OCI-LY1 (cell line): ENCODE measurements at regions not wholly inside any gene's neighbourhood (a gene's known extent, or its start where the extent isn't known, plus 50 kb on each side); places are given as distances from the start of the nearest gene placed in this dataset.

Experiments
- H2AFZ ChIP-seq: fragments of 200-600 bp; sonication (generic), shearing (Covaris generic); 2 replicates; pipeline ENCODE4 v1.6.0; 2014; ENCODE audit warnings: antibody characterized with exemption, mild to moderate bottlenecking, low read length
- H3F3A ChIP-seq: fragments of 200-600 bp; sonication (generic), shearing (Covaris generic); 2 replicates; pipeline ENCODE4 v1.6.0; 2014; ENCODE audit warnings: mild to moderate bottlenecking, antibody characterized with exemption, low read length, moderate library complexity; ENCODE audit not compliant: insufficient read depth
- H3K27ac ChIP-seq: fragments of 200-600 bp; sonication (generic); 2 replicates; pipeline ENCODE4 v1.5.1; 2014; ENCODE audit warnings: low read length, mixed run types, mild to moderate bottlenecking, low read depth; ENCODE audit not compliant: poor library complexity, severe bottlenecking
- H3K27me3 ChIP-seq: fragments of 200-600 bp; sonication (generic); 2 replicates; pipeline ENCODE4 v1.6.0; 2014; ENCODE audit warnings: antibody characterized with exemption, mild to moderate bottlenecking, low read length, moderate library complexity; ENCODE audit not compliant: insufficient read depth
- H3K36me3 ChIP-seq: fragments of 200-600 bp; sonication (generic); 2 replicates; pipeline ENCODE4 v1.6.1; 2014; ENCODE audit warnings: mild to moderate bottlenecking, antibody characterized with exemption, low read length, moderate library complexity, mixed read lengths; ENCODE audit not compliant: insufficient read depth
- H3K4me1 ChIP-seq: fragments of 200-600 bp; sonication (generic); 2 replicates; pipeline ENCODE4 v1.5.1; 2014; ENCODE audit warnings: mild to moderate bottlenecking, low read length, moderate library complexity; ENCODE audit not compliant: insufficient read depth, severe bottlenecking
- H3K4me2 ChIP-seq: fragments of 200-600 bp; sonication (generic), shearing (Covaris generic); 2 replicates; pipeline ENCODE4 v1.6.1; 2014; ENCODE audit warnings: low read length
- H3K4me3 ChIP-seq: fragments of 200-600 bp; sonication (generic); 2 replicates; pipeline ENCODE4 v1.5.1; 2014; ENCODE audit warnings: low read length, low read depth, mild to moderate bottlenecking, mixed read lengths; ENCODE audit not compliant: poor library complexity, severe bottlenecking
- H3K79me2 ChIP-seq: fragments of 200-600 bp; shearing (Covaris generic); 2 replicates; pipeline ENCODE4 v1.6.1; 2016; ENCODE audit warnings: mixed run types, low read length, mixed read lengths; ENCODE audit not compliant: insufficient read depth
- H3K9ac ChIP-seq: fragments of 200-600 bp; sonication (generic), shearing (Covaris generic); 2 replicates; pipeline ENCODE4 v1.6.1; 2014; ENCODE audit warnings: mild to moderate bottlenecking, low read length, mixed read lengths
- H3K9me2 ChIP-seq: fragments of 200-600 bp; sonication (generic), shearing (Covaris generic); 2 replicates; pipeline ENCODE4 v1.6.1; 2014; ENCODE audit warnings: low read depth, mild to moderate bottlenecking, low read length, mixed read lengths
- H3K9me3 ChIP-seq: fragments of 200-600 bp; shearing (Covaris generic); 2 replicates; pipeline ENCODE4 v1.6.1; 2014; ENCODE audit warnings: low read length, mixed read lengths
- H4K20me1 ChIP-seq: fragments of 200-600 bp; sonication (generic), shearing (Covaris generic); 2 replicates; pipeline ENCODE4 v1.6.0; 2016; ENCODE audit warnings: mild to moderate bottlenecking, low read length; ENCODE audit not compliant: insufficient read depth
- EZH2 ChIP-seq: fragments of 200-600 bp; sonication (generic), shearing (Covaris generic); IDR thresholded peaks from 2 replicates; pipeline ENCODE4 v1.8.0; 2017; ENCODE audit warnings: borderline replicate concordance, mixed run types, mild to moderate bottlenecking, antibody characterized with exemption, low read length, moderate library complexity, mixed read lengths
- TF ChIP-seq, protein P1 (sequence below): fragments of 200-600 bp; sonication (generic), shearing (Covaris generic); IDR thresholded peaks from 2 replicates; pipeline ENCODE4 v1.5.1; 2017; ENCODE audit warnings: mild to moderate bottlenecking, antibody characterized with exemption, low read length, moderate library complexity, mixed read lengths

DNA sequence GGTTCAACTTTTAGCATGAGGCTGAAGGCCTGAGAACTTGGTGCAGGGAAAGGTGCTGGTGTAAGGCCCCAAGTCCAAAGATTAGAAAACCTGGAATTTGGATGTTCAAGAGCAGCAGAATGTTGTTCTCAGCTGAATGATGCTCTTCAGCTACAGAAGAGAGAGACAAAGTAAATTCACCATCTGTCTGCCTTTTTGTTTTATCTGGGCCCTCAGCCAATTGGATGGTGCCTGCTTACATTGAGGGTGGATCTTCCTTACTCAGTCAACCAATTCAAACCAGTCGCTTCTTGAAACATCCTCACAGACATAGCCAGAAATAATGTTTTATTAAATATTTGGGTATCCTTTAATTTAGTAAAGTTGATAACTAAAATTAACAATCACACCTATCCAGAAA, 748.2 kb upstream of the ADAMTS5 start:
- no peak overlapping the region for H3K27ac ChIP-seq
- no peak overlapping the region for H3K4me2 ChIP-seq
- H3F3A ChIP-seq: no peaks in the 10 kb centered on the region
- H3K9ac ChIP-seq: no peak overlapping the region
- TF ChIP-seq, protein P1, sequence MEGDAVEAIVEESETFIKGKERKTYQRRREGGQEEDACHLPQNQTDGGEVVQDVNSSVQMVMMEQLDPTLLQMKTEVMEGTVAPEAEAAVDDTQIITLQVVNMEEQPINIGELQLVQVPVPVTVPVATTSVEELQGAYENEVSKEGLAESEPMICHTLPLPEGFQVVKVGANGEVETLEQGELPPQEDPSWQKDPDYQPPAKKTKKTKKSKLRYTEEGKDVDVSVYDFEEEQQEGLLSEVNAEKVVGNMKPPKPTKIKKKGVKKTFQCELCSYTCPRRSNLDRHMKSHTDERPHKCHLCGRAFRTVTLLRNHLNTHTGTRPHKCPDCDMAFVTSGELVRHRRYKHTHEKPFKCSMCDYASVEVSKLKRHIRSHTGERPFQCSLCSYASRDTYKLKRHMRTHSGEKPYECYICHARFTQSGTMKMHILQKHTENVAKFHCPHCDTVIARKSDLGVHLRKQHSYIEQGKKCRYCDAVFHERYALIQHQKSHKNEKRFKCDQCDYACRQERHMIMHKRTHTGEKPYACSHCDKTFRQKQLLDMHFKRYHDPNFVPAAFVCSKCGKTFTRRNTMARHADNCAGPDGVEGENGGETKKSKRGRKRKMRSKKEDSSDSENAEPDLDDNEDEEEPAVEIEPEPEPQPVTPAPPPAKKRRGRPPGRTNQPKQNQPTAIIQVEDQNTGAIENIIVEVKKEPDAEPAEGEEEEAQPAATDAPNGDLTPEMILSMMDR: no peak
- TF ChIP-seq EZH2: no peak
- H3K9me3 ChIP-seq: no peaks in the 10 kb centered on the region
- H2AFZ ChIP-seq: no peak overlapping the region
- H3K27me3 ChIP-seq: no peaks in the 10 kb centered on the region
- H3K9me2 ChIP-seq: no peaks in the 10 kb centered on the region
- H3K4me3 ChIP-seq: no peak overlapping the region
- H3K4me1 ChIP-seq: no peaks in the 10 kb centered on the region
- H3K79me2 ChIP-seq: no peaks in the 10 kb centered on the region
- no peaks in the 10 kb centered on the region for H4K20me1 ChIP-seq
- H3K36me3 ChIP-seq: no peaks in the 10 kb centered on the region

DNA sequence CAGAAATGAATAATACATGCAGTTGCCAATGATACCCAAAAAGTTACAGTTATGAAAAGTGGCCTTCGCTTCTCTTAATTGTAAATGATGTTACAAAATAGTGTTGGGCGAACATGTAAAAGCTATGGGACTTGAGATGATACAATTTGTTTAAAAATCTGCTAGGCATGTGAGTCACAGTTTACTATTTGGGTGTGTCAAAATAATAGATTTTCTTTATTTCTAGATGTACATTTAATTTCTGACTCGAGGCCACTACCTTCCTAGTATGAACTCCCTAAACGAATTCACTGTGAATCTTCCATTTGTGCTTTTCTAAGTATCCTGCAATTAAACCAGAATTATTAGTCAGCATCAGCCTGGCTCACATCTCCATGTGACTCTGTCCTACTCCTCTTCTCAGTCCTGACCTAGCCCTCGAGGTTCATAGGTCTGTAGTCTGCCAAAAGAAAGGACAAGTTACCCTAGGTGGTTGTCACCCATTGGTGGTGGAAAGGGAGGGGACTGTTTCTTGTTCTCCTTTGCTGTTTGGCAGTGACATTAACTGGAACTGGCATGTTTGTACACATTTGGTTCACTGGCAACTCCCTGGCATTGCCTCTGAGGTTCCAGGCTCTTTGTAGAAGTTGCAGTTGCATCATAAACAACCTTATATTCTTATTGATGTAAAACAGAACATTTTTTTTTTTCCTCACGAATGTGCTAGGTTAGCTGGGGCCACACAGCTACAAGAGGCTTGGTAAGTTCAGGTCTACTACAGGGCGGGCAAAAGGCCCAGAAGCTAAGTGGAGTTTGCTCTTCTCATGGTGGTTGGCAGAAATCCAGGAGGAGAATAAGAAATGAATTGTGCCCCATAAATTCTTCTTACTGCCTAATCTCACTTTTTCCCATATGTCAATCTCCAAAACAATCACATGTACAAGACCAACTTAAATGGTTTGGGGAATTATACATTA, 746.5 kb upstream of the ADAMTS5 start:
- TF ChIP-seq, protein P1: no peak
- no peak for TF ChIP-seq EZH2
- no peak overlapping the region for H3K4me2 ChIP-seq
- H3K27me3 ChIP-seq: no peaks in the 10 kb centered on the region
- no peak overlapping the region for H2AFZ ChIP-seq
- H3K79me2 ChIP-seq: no peaks in the 10 kb centered on the region
- no peaks in the 10 kb centered on the region for H3F3A ChIP-seq
- H3K36me3 ChIP-seq: no peaks in the 10 kb centered on the region
- no peaks in the 10 kb centered on the region for H3K9me3 ChIP-seq
- H3K9ac ChIP-seq: no peak overlapping the region
- H4K20me1 ChIP-seq: no peaks in the 10 kb centered on the region
- H3K4me3 ChIP-seq: no peak overlapping the region
- H3K4me1 ChIP-seq: no peaks in the 10 kb centered on the region
- no peak overlapping the region for H3K27ac ChIP-seq
- no peaks in the 10 kb centered on the region for H3K9me2 ChIP-seq

DNA sequence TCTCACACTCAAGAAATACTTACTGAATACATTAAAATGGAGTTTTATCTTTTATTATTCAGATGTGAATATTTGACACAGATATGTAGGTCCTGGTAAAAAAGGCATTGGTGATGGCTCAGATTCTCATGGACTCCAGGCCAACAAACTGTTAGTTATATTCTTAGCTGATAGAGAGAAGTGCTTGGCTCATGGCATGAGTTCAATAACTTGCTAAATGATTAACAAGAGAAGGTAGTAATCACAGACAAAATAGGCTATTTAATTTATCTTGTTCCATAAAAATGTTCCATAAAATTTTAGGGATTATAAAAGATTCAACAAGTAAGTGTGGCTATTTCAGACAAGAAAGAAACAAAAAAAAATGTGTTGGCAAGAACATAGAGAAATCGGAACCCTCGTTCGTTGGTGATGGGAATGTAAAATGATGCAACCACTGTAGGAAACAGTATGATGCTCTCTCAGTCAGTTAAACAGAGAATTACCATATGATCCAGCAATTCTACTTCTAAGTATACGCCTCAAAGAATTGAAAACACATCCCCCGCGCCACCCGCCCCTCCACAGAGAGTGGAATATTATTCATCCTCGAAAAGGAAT, 737.8 kb upstream of the ADAMTS5 start:
- Histone ChIP-seq H3K79me2 (no peaks in the 10 kb centered on the region), H3K9ac (no peak overlapping the region), H3K4me2 (no peak overlapping the region), H4K20me1 (no peaks in the 10 kb centered on the region), H3K36me3 (no peaks in the 10 kb centered on the region), H3K4me3 (no peak overlapping the region), H3K9me2 (no peaks in the 10 kb centered on the region), H3K27me3 (no peaks in the 10 kb centered on the region), H3K4me1 (no peaks in the 10 kb centered on the region), H3F3A (no peaks in the 10 kb centered on the region), H3K27ac (no peak overlapping the region), H3K9me3 (no peaks in the 10 kb centered on the region), H2AFZ (no peak overlapping the region; the same call in 1 of the 2 replicates)
- no peak for TF ChIP-seq EZH2
- TF ChIP-seq, protein P1: no peak
